ENCODE measurements at regions not wholly inside any gene's neighbourhood (a gene's known extent, or its start where the extent isn't known, plus 50 kb on each side); places are given as distances from the start of the nearest gene placed in this dataset.

- Histone ChIP-seq H3K4me1 (ENCODE audit: control insufficient read depth in 5 of 5, insufficient read depth in 5 of 5, low read length in 5 of 5) (no peaks in the 10 kb centered on the region), H3K27me3 (ENCODE audit: control insufficient read depth in 3 of 3, insufficient read depth in 3 of 3, low read length in 2 of 3) (no peaks in the 10 kb centered on the region), H3K36me3 (ENCODE audit: control insufficient read depth in 4 of 4, insufficient read depth in 4 of 4, low read length in 4 of 4) (no peaks in the 10 kb centered on the region), H3K4me3 (no peak overlapping the region), H3K9ac (ENCODE audit: insufficient read depth in 1 of 2, low read length in 2 of 2) (no peak overlapping the region), H3K9me3 (ENCODE audit: control insufficient read depth in 4 of 4, insufficient read depth in 3 of 4, low read length in 3 of 4) (peaks cover 0 to 3% (median 1%) of the 10 kb centered on the region in 4 donors), H3K27ac (ENCODE audit: low read depth in 1 of 2, low read length in 1 of 2) (no peak overlapping the region)
- WGBS, 2 donors: 86 to 89% methylated on average over 3 of the region's 3 CpGs
- ATAC-seq (ENCODE audit: insufficient read depth, low FRiP score) (no peak), DNase-seq (no peak)
- no peak for TF ChIP-seq CTCF (IDR thresholded peaks at IDR 0.05; ENCODE audit: control extremely low read depth, extremely low read depth)
These were observed 693.3 kb upstream of the GRM3 start for GRCh38 chr7:85950418-85950817.

GRCh38 chr7:85947767-85948166 lies 695.9 kb upstream of the GRM3 start:
- Histone ChIP-seq H3K9ac (ENCODE audit: insufficient read depth in 1 of 2, low read length in 2 of 2) (no peak overlapping the region), H3K9me3 (ENCODE audit: control insufficient read depth in 4 of 4, insufficient read depth in 3 of 4, low read length in 3 of 4) (peaks cover 0 to 2% (median 0%) of the 10 kb centered on the region in 4 donors), H3K4me1 (ENCODE audit: control insufficient read depth in 5 of 5, insufficient read depth in 5 of 5, low read length in 5 of 5) (no peaks in the 10 kb centered on the region), H3K27ac (ENCODE audit: low read depth in 1 of 2, low read length in 1 of 2) (no peak overlapping the region), H3K36me3 (ENCODE audit: control insufficient read depth in 4 of 4, insufficient read depth in 4 of 4, low read length in 4 of 4) (no peaks in the 10 kb centered on the region), H3K4me3 (no peak overlapping the region), H3K27me3 (ENCODE audit: control insufficient read depth in 3 of 3, insufficient read depth in 3 of 3, low read length in 2 of 3) (no peaks in the 10 kb centered on the region)
- no peak for TF ChIP-seq CTCF (IDR thresholded peaks at IDR 0.05; ENCODE audit: control extremely low read depth, extremely low read depth)
- DNase-seq (no peak), ATAC-seq (ENCODE audit: insufficient read depth, low FRiP score) (no peak)

- TF ChIP-seq CTCF (IDR thresholded peaks at IDR 0.05; ENCODE audit: control extremely low read depth, extremely low read depth): no peak
- no peak overlapping the region for H3K4me3 ChIP-seq
- peaks cover 0 to 1% (median 0%) of the 10 kb centered on the region in 4 donors for H3K9me3 ChIP-seq (ENCODE audit: control insufficient read depth in 4 of 4, insufficient read depth in 3 of 4, low read length in 3 of 4)
- no peak overlapping the region for H3K9ac ChIP-seq (ENCODE audit: insufficient read depth in 1 of 2, low read length in 2 of 2)
- no peaks in the 10 kb centered on the region for H3K27me3 ChIP-seq (ENCODE audit: control insufficient read depth in 3 of 3, insufficient read depth in 3 of 3, low read length in 2 of 3)
- H3K27ac ChIP-seq (ENCODE audit: low read depth in 1 of 2, low read length in 1 of 2): no peak overlapping the region
- no peaks in the 10 kb centered on the region for H3K36me3 ChIP-seq (ENCODE audit: control insufficient read depth in 4 of 4, insufficient read depth in 4 of 4, low read length in 4 of 4)
- H3K4me1 ChIP-seq (ENCODE audit: control insufficient read depth in 5 of 5, insufficient read depth in 5 of 5, low read length in 5 of 5): no peaks in the 10 kb centered on the region
- 58 to 75% methylated on average over 2 of the region's 2 CpGs for WGBS, 2 donors
- no peak for ATAC-seq (ENCODE audit: insufficient read depth, low FRiP score)
- no peak for DNase-seq
These were observed 702.9 kb upstream of the GRM3 start for GRCh38 chr7:85940798-85941197.

- DNase-seq (no peak), ATAC-seq (ENCODE audit: insufficient read depth, low FRiP score) (no peak)
- Histone ChIP-seq H3K27ac (ENCODE audit: low read depth in 1 of 2, low read length in 1 of 2) (no peak overlapping the region), H3K4me3 (no peak overlapping the region), H3K36me3 (ENCODE audit: control insufficient read depth in 4 of 4, insufficient read depth in 4 of 4, low read length in 4 of 4) (no peaks in the 10 kb centered on the region), H3K9me3 (ENCODE audit: control insufficient read depth in 4 of 4, insufficient read depth in 3 of 4, low read length in 3 of 4) (peaks cover 0 to 6% (median 0%) of the 10 kb centered on the region in 4 donors), H3K4me1 (ENCODE audit: control insufficient read depth in 5 of 5, insufficient read depth in 5 of 5, low read length in 5 of 5) (no peaks in the 10 kb centered on the region), H3K9ac (ENCODE audit: insufficient read depth in 1 of 2, low read length in 2 of 2) (no peak overlapping the region), H3K27me3 (ENCODE audit: control insufficient read depth in 3 of 3, insufficient read depth in 3 of 3, low read length in 2 of 3) (no peaks in the 10 kb centered on the region)
- 58 to 68% methylated on average over 1 of the region's 1 CpG for WGBS, 2 donors
- TF ChIP-seq CTCF (IDR thresholded peaks at IDR 0.05; ENCODE audit: control extremely low read depth, extremely low read depth): no peak
These were observed 711.8 kb upstream of the GRM3 start for GRCh38 chr7:85931919-85932318.
